CD4-positive, alpha-beta T cell (primary cell): ENCODE measurements at regions not wholly inside any gene's neighbourhood (a gene's known extent, or its start where the extent isn't known, plus 50 kb on each side); places are given as distances from the start of the nearest gene placed in this dataset.

Source experiments
- ATAC-seq: fragments of 200-7000 bp; cut with Tn5 transposase; one replicate; pipeline ENCODE4 v1.10.0; 2022; ENCODE audit warnings: mild to moderate bottlenecking; ENCODE audit not compliant: poor library complexity
- CTCF ChIA-PET: fragments of 350-600 bp; sonication (Branson Sonifier 250); formaldehyde crosslinking; loops from one replicate; lab custom pipeline; 2021; ENCODE audit warnings: antibody characterized with exemption, inconsistent platforms; lab: Charles Lee
- POLR2A ChIA-PET: fragments of 350-600 bp; sonication (Branson Sonifier 250); formaldehyde crosslinking; loops from one replicate; lab custom pipeline; 2021; ENCODE audit warnings: antibody characterized with exemption, inconsistent platforms; lab: Charles Lee
- DNase-seq, 14 experiments: peaks; one replicate each; pipeline ENCODE4 v3.0.0-alpha.2; 2013 to 2020; ENCODE audit warnings: mixed read lengths in 2 of 14
- H3K27ac ChIP-seq, 2 donors: one replicate each; pipeline versions ENCODE4 v1.5.1 to v1.7.0; 2013; ENCODE audit warnings: low read length in 2 of 2, low read depth in 1 of 2, mild to moderate bottlenecking in 1 of 2
- H3K27me3 ChIP-seq, 2 experiments: 1 replicate in 1 of 2; 2 replicates in 1 of 2; pipeline versions ENCODE4 v1.6.1 to v1.7.0; 2013; ENCODE audit warnings: low read length in 2 of 2, control low read depth in 1 of 2, mild to moderate bottlenecking in 1 of 2, moderate library complexity in 1 of 2; ENCODE audit not compliant: insufficient read depth in 2 of 2, control insufficient read depth in 1 of 2
- H3K36me3 ChIP-seq: one replicate; pipeline ENCODE4 v1.6.1; 2013; ENCODE audit warnings: low read length, control low read depth; ENCODE audit not compliant: insufficient read depth
- H3K4me1 ChIP-seq: one replicate; pipeline ENCODE4 v1.6.1; 2013; ENCODE audit warnings: low read length, control low read depth; ENCODE audit not compliant: insufficient read depth
- H3K4me3 ChIP-seq: one replicate; pipeline ENCODE4 v1.5.1; 2013; ENCODE audit warnings: mild to moderate bottlenecking, low read length, moderate library complexity
- H3K9me3 ChIP-seq, 2 experiments: 1 replicate in 1 of 2; 2 replicates in 1 of 2; pipeline versions ENCODE4 v1.6.1 to v1.7.0; 2013; ENCODE audit warnings: low read length in 2 of 2, mild to moderate bottlenecking in 2 of 2, control low read depth in 1 of 2, moderate library complexity in 1 of 2; ENCODE audit not compliant: control insufficient read depth in 1 of 2, insufficient read depth in 1 of 2
- H3K27ac Mint-ChIP-seq: one replicate; pipeline ENCODE4 v1.8.0; 2020; ENCODE audit warnings: mixed read lengths
- H3K27me3 Mint-ChIP-seq: one replicate; pipeline ENCODE4 v1.8.0; 2021; ENCODE audit warnings: mixed read lengths
- H3K36me3 Mint-ChIP-seq: one replicate; pipeline ENCODE4 v1.8.0; 2021; ENCODE audit warnings: low read depth, mixed read lengths
- H3K4me1 Mint-ChIP-seq: one replicate; pipeline ENCODE4 v1.8.0; 2021; ENCODE audit warnings: low read depth, mixed read lengths
- H3K4me3 Mint-ChIP-seq: one replicate; pipeline ENCODE4 v1.8.0; 2020; ENCODE audit warnings: mild to moderate bottlenecking, mixed read lengths
- H3K9me3 Mint-ChIP-seq: one replicate; pipeline ENCODE4 v1.8.0; 2020; ENCODE audit warnings: mixed read lengths
- intact Hi-C, 2 experiments: fragments of 100-400 bp; cut with DNase I in 1 of 2; cut with micrococcal nuclease in 1 of 2; formaldehyde crosslinking; loops; one replicate each; pipeline versions ENCODE4 v1.15.1 to v1.9.0; 2023 to 2025; cut with DNase I, micrococcal nuclease
- TF ChIP-seq, protein P1 (sequence below): fragments of 200-600 bp; IDR thresholded peaks from one replicate; pipeline ENCODE4 v1.8.0; 2022; ENCODE audit warnings: antibody characterized with exemption, mild to moderate bottlenecking

DNA sequence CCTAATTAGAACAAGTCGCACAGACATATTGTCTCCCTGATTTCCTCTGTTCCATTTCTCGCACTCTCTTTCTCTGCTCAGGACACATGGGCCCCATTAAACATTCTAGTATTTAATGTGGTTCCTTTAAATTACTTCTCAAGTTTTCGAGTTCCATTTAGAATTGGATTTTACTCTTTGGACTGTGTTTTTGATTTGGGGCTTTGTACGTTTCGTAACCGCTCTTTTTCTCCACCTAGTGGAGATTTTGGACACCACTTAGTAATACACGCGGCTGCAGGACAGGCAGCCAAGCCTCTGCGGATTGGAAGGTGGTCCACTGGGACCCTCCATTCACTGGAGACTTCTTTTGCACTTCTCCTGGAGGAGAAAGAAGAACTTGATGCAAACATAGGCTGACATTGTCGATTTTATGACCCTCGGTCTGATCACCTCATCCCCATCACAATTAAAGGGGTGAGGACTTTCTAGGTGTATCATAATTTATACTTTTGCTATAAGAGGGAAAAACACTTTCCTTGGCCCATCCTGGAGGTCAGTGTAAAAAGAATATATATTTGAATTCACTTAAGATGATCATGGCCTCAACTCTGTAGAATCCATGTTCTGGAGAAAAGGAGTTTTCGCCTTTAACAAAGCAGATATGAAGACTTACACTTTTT is 85.7 kb downstream of the NOG start:
- peaks cover 0 to 8% of the 10 kb centered on the region in 2 experiments for H3K9me3 ChIP-seq
- Mint-ChIP-seq H3K27ac (no peak overlapping the region), H3K36me3 (no peaks in the 10 kb centered on the region), H3K4me1 (peaks cover 6% of the 10 kb centered on the region), H3K4me3 (peak overlapping the region; percentile 86), H3K27me3 (peaks cover 68% of the 10 kb centered on the region), H3K9me3 (no peaks in the 10 kb centered on the region)
- H3K4me1 ChIP-seq: peaks cover 35% of the 10 kb centered on the region
- H3K36me3 ChIP-seq: no peaks in the 10 kb centered on the region
- peak overlapping the region; percentile 14 for H3K4me3 ChIP-seq
- ChIA-PET POLR2A (interaction anchor here (2.2 to 2.3 kb wide), 2 partner anchors 86 to 101 kb away, joined by 8 to 13 read pairs; partner anchors contain the start of gene NOG), CTCF (no interaction called here)
- ATAC-seq (peak; percentile 60), DNase-seq (peak in 4 of 14 experiments; percentile 19 to 55 (median 36))
- no peak overlapping the region for H3K27ac ChIP-seq
- H3K27me3 ChIP-seq: peaks cover 29 to 54% of the 10 kb centered on the region in 2 experiments
- TF ChIP-seq, protein P1, sequence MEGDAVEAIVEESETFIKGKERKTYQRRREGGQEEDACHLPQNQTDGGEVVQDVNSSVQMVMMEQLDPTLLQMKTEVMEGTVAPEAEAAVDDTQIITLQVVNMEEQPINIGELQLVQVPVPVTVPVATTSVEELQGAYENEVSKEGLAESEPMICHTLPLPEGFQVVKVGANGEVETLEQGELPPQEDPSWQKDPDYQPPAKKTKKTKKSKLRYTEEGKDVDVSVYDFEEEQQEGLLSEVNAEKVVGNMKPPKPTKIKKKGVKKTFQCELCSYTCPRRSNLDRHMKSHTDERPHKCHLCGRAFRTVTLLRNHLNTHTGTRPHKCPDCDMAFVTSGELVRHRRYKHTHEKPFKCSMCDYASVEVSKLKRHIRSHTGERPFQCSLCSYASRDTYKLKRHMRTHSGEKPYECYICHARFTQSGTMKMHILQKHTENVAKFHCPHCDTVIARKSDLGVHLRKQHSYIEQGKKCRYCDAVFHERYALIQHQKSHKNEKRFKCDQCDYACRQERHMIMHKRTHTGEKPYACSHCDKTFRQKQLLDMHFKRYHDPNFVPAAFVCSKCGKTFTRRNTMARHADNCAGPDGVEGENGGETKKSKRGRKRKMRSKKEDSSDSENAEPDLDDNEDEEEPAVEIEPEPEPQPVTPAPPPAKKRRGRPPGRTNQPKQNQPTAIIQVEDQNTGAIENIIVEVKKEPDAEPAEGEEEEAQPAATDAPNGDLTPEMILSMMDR: peak; percentile 68
- intact Hi-C loops: loop anchor here (1.0 to 10.0 kb wide), 2 partner anchors 87 to 174 kb away; no protein-coding TSS in a partner anchor

DNA sequence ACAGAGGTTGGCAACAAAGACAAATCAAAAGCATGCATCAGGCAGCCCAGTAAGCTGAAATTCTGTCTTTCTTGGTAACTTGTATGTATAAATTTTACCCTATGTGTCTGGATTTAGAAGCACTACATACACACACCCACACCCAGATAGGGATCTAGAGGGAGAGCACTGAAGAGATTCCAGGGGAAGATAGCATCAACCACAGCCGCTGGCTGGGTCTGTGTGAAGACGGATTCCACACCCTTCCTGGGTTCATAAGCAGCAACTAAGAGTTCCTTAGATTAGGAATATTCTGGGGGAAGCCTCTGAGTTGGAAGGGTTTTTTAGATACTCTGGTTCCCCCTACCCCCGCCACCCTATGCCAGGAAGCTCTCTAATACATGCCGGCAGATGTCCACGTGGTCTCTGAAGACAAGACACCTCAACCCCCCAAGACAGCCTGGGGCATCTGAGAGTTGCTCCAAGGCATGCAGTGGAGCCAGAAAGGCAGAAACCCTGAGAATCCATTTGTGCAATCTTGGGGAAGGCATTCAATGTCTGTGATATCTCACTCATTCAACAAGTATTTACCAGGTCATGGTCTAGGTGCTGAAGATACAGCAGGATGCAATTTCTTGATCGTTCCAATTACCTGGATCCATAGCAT is 86.4 kb downstream of the NOG start:
- intact Hi-C loops: loop anchor here (1.0 to 10.0 kb wide), 2 partner anchors 88 to 175 kb away; no protein-coding TSS in a partner anchor
- peaks cover 35% of the 10 kb centered on the region for H3K4me1 ChIP-seq
- no peak overlapping the region for H3K4me3 ChIP-seq
- Mint-ChIP-seq H3K36me3 (no peaks in the 10 kb centered on the region), H3K4me3 (peak overlapping the region; percentile 11), H3K27me3 (peaks cover 69% of the 10 kb centered on the region), H3K27ac (no peak overlapping the region), H3K4me1 (peaks cover 6% of the 10 kb centered on the region), H3K9me3 (no peaks in the 10 kb centered on the region)
- CTCF ChIA-PET: no interaction called here
- H3K27ac ChIP-seq: no peak overlapping the region
- DNase-seq (no peak), ATAC-seq (no peak)
- POLR2A ChIA-PET: interaction anchor here (2.3 kb wide), 1 partner anchor 100 kb away, joined by 8 read pairs; no protein-coding TSS in a partner anchor
- H3K9me3 ChIP-seq: peaks cover 0 to 8% of the 10 kb centered on the region in 2 experiments
- H3K27me3 ChIP-seq: peaks cover 33 to 54% of the 10 kb centered on the region in 2 experiments
- H3K36me3 ChIP-seq: no peaks in the 10 kb centered on the region
- TF ChIP-seq, protein P1: no peak

DNA sequence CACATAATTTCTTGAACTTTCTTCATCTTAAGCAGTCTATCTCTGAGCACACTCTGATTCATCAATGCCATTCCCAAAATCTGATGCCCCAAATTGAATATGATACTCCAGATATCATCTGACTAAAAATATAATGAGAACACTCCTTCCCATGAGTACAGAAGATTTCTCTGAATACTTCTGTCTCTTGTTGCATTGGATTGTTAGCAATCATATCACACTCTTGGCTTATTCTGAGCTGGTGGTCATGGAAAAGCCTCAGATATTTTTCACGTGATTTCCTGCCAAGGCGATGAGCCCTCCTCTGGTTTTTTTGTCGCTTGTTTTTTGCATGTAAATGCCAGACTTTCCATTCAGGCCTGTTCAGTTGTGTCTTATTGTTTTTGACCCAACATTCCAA is 87.2 kb downstream of the NOG start:
- DNase-seq (no peak), ATAC-seq (no peak)
- intact Hi-C loops: no loop called here
- TF ChIP-seq, protein P1: no peak
- ChIA-PET POLR2A (interaction anchor here (1.2 kb wide), 1 partner anchor 144 kb away, joined by 4 read pairs; no protein-coding TSS in a partner anchor), CTCF (no interaction called here)
- H3K27ac ChIP-seq: no peak overlapping the region
- no peaks in the 10 kb centered on the region for H3K36me3 ChIP-seq
- Mint-ChIP-seq H3K9me3 (no peaks in the 10 kb centered on the region), H3K27ac (no peak overlapping the region), H3K36me3 (no peaks in the 10 kb centered on the region), H3K4me3 (no peak overlapping the region), H3K27me3 (peaks cover 62% of the 10 kb centered on the region), H3K4me1 (peaks cover 6% of the 10 kb centered on the region)
- H3K4me3 ChIP-seq: no peak overlapping the region
- peaks cover 0 to 8% of the 10 kb centered on the region in 2 experiments for H3K9me3 ChIP-seq
- H3K4me1 ChIP-seq: peaks cover 35% of the 10 kb centered on the region
- H3K27me3 ChIP-seq: peaks cover 35 to 50% of the 10 kb centered on the region in 2 experiments
